Endothelial cell of umbilical vein (primary cell): ENCODE measurements at regions not wholly inside any gene's neighbourhood (a gene's known extent, or its start where the extent isn't known, plus 50 kb on each side); places are given as distances from the start of the nearest gene placed in this dataset.

Experiments used
- BruUV-seq: library from RNA; stranded (reverse); fragments of 400-500 nt; replicated peaks from 2 replicates; lab custom pipeline; 2021; lab: Mats Ljungman, UMichigan
- CTCF ChIA-PET: fragments of 300-600, 350-600 bp; sonication (Branson Sonifier 250); formaldehyde crosslinking; loops from one replicate; lab custom pipeline; 2021; ENCODE audit warnings: antibody characterized with exemption, inconsistent platforms; lab: Charles Lee
- POLR2A ChIA-PET: fragments of 300-600, 350-600 bp; sonication (Branson Sonifier 250); formaldehyde crosslinking; loops from one replicate; lab custom pipeline; 2021; ENCODE audit warnings: antibody characterized with exemption, inconsistent platforms; lab: Charles Lee
- DNase-seq: peaks from one replicate; pipeline ENCODE4 v3.0.0-alpha.2; 2011; ENCODE audit warnings: low read depth, low spot score
- FAIRE-seq: peaks from 2 replicates; lab custom pipeline; 2011; peaks lifted over from hg19 to GRCh38; lab: Jason Lieb, UNC
- H2AFZ ChIP-seq: 2 replicates; pipeline ENCODE4 v1.6.0; 2012; ENCODE audit warnings: low read depth, low read length, control low read depth, inconsistent platforms
- H3K27ac ChIP-seq: 2 replicates; pipeline ENCODE4 v1.5.1; 2011; ENCODE audit warnings: low read depth, mild to moderate bottlenecking, control low read depth, low read length, moderate library complexity; ENCODE audit not compliant: insufficient read depth
- H3K27me3 ChIP-seq, 2 experiments: 2 replicates each; pipeline versions ENCODE4 v1.6.0 to v1.6.1; 2011; ENCODE audit warnings: low read length in 2 of 2, mixed read lengths in 1 of 2; ENCODE audit not compliant: control insufficient read depth in 2 of 2, insufficient read depth in 2 of 2
- H3K36me3 ChIP-seq, 2 experiments: 2 replicates in 1 of 2; 3 replicates in 1 of 2; pipeline ENCODE4 v1.5.1; 2011; ENCODE audit warnings: low read length in 2 of 2, mild to moderate bottlenecking in 1 of 2, moderate library complexity in 1 of 2; ENCODE audit not compliant: control insufficient read depth in 2 of 2, insufficient read depth in 2 of 2; ENCODE audit errors: extremely low read depth in 1 of 2
- H3K4me1 ChIP-seq: 3 replicates; pipeline ENCODE4 v1.5.1; 2011; ENCODE audit warnings: mild to moderate bottlenecking, low read length; ENCODE audit not compliant: control insufficient read depth, insufficient read depth; ENCODE audit errors: extremely low read depth
- H3K4me2 ChIP-seq: 2 replicates; pipeline ENCODE4 v1.6.1; 2011; ENCODE audit warnings: low read length, control low read depth, mixed read lengths; ENCODE audit not compliant: insufficient read depth
- H3K4me3 ChIP-seq, 3 experiments: fragments of 200-600 bp in 1 of 3; sonication (generic), shearing (Covaris generic) in 1 of 3; replicated peaks in 1 of 3; 2 replicates each; pipeline ENCODE4 v1.5.1; 2011 to 2016; ENCODE audit warnings: control low read depth in 3 of 3, low read length in 3 of 3, mild to moderate bottlenecking in 2 of 3, inconsistent platforms in 1 of 3, low read depth in 1 of 3, moderate library complexity in 1 of 3; ENCODE audit not compliant: insufficient read depth in 1 of 3
- H3K79me2 ChIP-seq: 2 replicates; pipeline ENCODE4 v1.6.0; 2012; ENCODE audit warnings: low read length, inconsistent platforms; ENCODE audit not compliant: control insufficient read depth, insufficient read depth
- H3K9ac ChIP-seq: replicated peaks from 2 replicates; pipeline ENCODE3; 2011; ENCODE audit warnings: low read length, control low read depth; ENCODE audit not compliant: insufficient read depth; ENCODE audit errors: extremely low read depth
- H3K9me1 ChIP-seq: replicated peaks from 3 replicates; pipeline ENCODE4 v1.6.0; 2011; ENCODE audit warnings: mild to moderate bottlenecking, low read length; ENCODE audit not compliant: control insufficient read depth, insufficient read depth; ENCODE audit errors: extremely low read depth
- H3K9me3 ChIP-seq: replicated peaks from 2 replicates; pipeline ENCODE4 v1.5.1; 2012; ENCODE audit warnings: low read length, inconsistent platforms; ENCODE audit not compliant: control insufficient read depth, insufficient read depth
- H4K20me1 ChIP-seq: replicated peaks from 2 replicates; pipeline ENCODE3; 2011; ENCODE audit warnings: mild to moderate bottlenecking, low read length; ENCODE audit not compliant: control insufficient read depth, insufficient read depth; ENCODE audit errors: extremely low read depth
- CTCF ChIP-seq, 2 donors: IDR thresholded peaks; 1 replicate in 1 of 2; 2 replicates in 1 of 2; pipeline ENCODE4 v1.5.1; 2011; ENCODE audit warnings: low read length in 2 of 2, mild to moderate bottlenecking in 2 of 2, moderate library complexity in 2 of 2, control low read depth in 1 of 2, inconsistent platforms in 1 of 2, low read depth in 1 of 2; ENCODE audit not compliant: insufficient read depth in 1 of 2; ENCODE audit errors: extremely low read depth in 1 of 2
- EZH2 ChIP-seq: IDR thresholded peaks from 2 replicates; pipeline ENCODE4 v1.6.1; 2012; ENCODE audit warnings: borderline replicate concordance, low read depth, mild to moderate bottlenecking, moderate library complexity, low read length, inconsistent platforms; ENCODE audit not compliant: severe bottlenecking
- FOS ChIP-seq: IDR thresholded peaks from 2 replicates; pipeline ENCODE4 v1.6.1; 2011; ENCODE audit warnings: mild to moderate bottlenecking, low read length, moderate library complexity, borderline replicate concordance; ENCODE audit not compliant: insufficient read depth
- GATA2 ChIP-seq: IDR thresholded peaks from 2 replicates; pipeline ENCODE4 v1.7.0; 2011; ENCODE audit warnings: low read depth, mild to moderate bottlenecking, moderate library complexity, mixed read lengths, low read length; ENCODE audit not compliant: insufficient read length, insufficient read depth
- JUN ChIP-seq: IDR thresholded peaks from 2 replicates; pipeline ENCODE4 v1.6.1; 2011; ENCODE audit warnings: borderline replicate concordance, low read depth; ENCODE audit not compliant: insufficient read length, insufficient read depth
- MAX ChIP-seq: IDR thresholded peaks from 2 replicates; pipeline ENCODE4 v1.6.1; 2011; ENCODE audit not compliant: insufficient read depth, insufficient read length
- MYC ChIP-seq: IDR thresholded peaks from one replicate; pipeline ENCODE4 v1.6.1; 2011; ENCODE audit warnings: mild to moderate bottlenecking, low read depth, low read length
- POLR2A ChIP-seq: IDR thresholded peaks from 2 replicates; pipeline ENCODE4 v1.6.1; 2012; ENCODE audit warnings: low read depth, mild to moderate bottlenecking, control low read depth, low read length
- POLR2AphosphoS5 ChIP-seq: IDR thresholded peaks from 2 replicates; pipeline ENCODE4 v1.6.1; 2012; ENCODE audit warnings: low read depth, mild to moderate bottlenecking, control low read depth, low read length, moderate library complexity; ENCODE audit not compliant: insufficient read depth
- dilution Hi-C: fragments of 300-500 bp; cut with MboI; formaldehyde crosslinking; loops from one replicate; pipeline ENCODE4 v1.15.0; 2019; ENCODE audit warnings: low sequenced_read_pairs; ENCODE audit not compliant: extremely low pct_ligation_motif_present
- intact Hi-C: fragments of 100-400 bp; cut with micrococcal nuclease; formaldehyde crosslinking; loops from one replicate; pipeline ENCODE4 v1.10.0; 2022

GRCh38 chr18:55110436-55110835 lies 151.2 kb upstream of the CCDC68 start:
- Histone ChIP-seq H3K4me3 (no peak overlapping the region), H3K79me2 (no peaks in the 10 kb centered on the region), H3K9ac (peak overlapping the region; percentile 80), H3K27me3 (no peaks in the 10 kb centered on the region), H3K4me2 (peak overlapping the region; percentile 72), H3K9me1 (no peaks in the 10 kb centered on the region), H3K27ac (peak overlapping the region; percentile 90), H3K4me1 (peaks cover 23% of the 10 kb centered on the region), H3K9me3 (no peaks in the 10 kb centered on the region), H2AFZ (no peak overlapping the region), H4K20me1 (no peaks in the 10 kb centered on the region), H3K36me3 (no peaks in the 10 kb centered on the region)
- ChIA-PET POLR2A (interaction anchor here (0.9 kb wide), 1 partner anchor 123 kb away, joined by 3 read pairs; no protein-coding TSS in a partner anchor), CTCF (interaction anchor here (0.9 to 3.3 kb wide), 4 partner anchors 9 to 124 kb away, joined by 3 to 11 read pairs (median 4); no protein-coding TSS in a partner anchor)
- peak; percentile 94 for FAIRE-seq
- intact Hi-C loops (loop anchor here (1.0 kb wide), 5 partner anchors 13 to 1090 kb away; no protein-coding TSS in a partner anchor), dilution Hi-C loops (no loop called here)
- BruUV-seq: no TSS peak
- DNase-seq: peak; percentile 73
- no peak for TF ChIP-seq CTCF (IDR thresholded peaks at IDR 0.05; ENCODE audit: extremely low read depth in 1 of 2, insufficient read depth in 1 of 2, low read depth in 1 of 2, low read length in 2 of 2)
- no peak for TF ChIP-seq MAX
- peak; percentile 85 for TF ChIP-seq FOS
- TF ChIP-seq EZH2: no peak
- TF ChIP-seq POLR2AphosphoS5: peak; percentile 91
- TF ChIP-seq JUN: peak; percentile 96
- TF ChIP-seq GATA2: peak; percentile 92
- TF ChIP-seq POLR2A: peak; percentile 35
- TF ChIP-seq MYC: peak; percentile 25
